ENCODE measurements at regions not wholly inside any gene's neighbourhood (a gene's known extent, or its start where the extent isn't known, plus 50 kb on each side); places are given as distances from the start of the nearest gene placed in this dataset.

- in situ Hi-C loops (cut with MboI; ENCODE audit: low pct_unique_long_range_greater_than_20kb, low sequenced_read_pairs, unreplicated experiment) = no loop called here
- no peak for DNase-seq (ENCODE audit: low spot score)
- no peak for TF ChIP-seq CTCF (IDR thresholded peaks at IDR 0.05; ENCODE audit: extremely low read depth, insufficient read depth, missing control alignments)
Measured at GRCh38 chr10:86599729-86600128, 54.6 kb upstream of the OPN4 start.

- DNase-seq (ENCODE audit: low spot score) = no peak
- in situ Hi-C loops (cut with MboI; ENCODE audit: low pct_unique_long_range_greater_than_20kb, low sequenced_read_pairs, unreplicated experiment) = no loop called here
- TF ChIP-seq CTCF (IDR thresholded peaks at IDR 0.05; ENCODE audit: extremely low read depth, insufficient read depth, missing control alignments) = no peak
Measured at GRCh38 chr10:86600296-86600695, 54.1 kb upstream of the OPN4 start.

GRCh38 chr10:86601956-86602602, 52.3 kb upstream of the OPN4 start:
- in situ Hi-C loops (cut with MboI; ENCODE audit: low pct_unique_long_range_greater_than_20kb, low sequenced_read_pairs, unreplicated experiment) = no loop called here
- DNase-seq (ENCODE audit: low spot score) = no peak
- TF ChIP-seq CTCF (IDR thresholded peaks at IDR 0.05; ENCODE audit: extremely low read depth, insufficient read depth, missing control alignments) = no peak

- no peak for DNase-seq (ENCODE audit: low spot score)
- in situ Hi-C loops (cut with MboI; ENCODE audit: low pct_unique_long_range_greater_than_20kb, low sequenced_read_pairs, unreplicated experiment) = no loop called here
- no peak for TF ChIP-seq CTCF (IDR thresholded peaks at IDR 0.05; ENCODE audit: extremely low read depth, insufficient read depth, missing control alignments)
Measured at GRCh38 chr10:86603256-86603655, 51.1 kb upstream of the OPN4 start.

Data from GM13977 (cell line).